OCI-LY7 (cell line): ENCODE measurements at regions not wholly inside any gene's neighbourhood (a gene's known extent, or its start where the extent isn't known, plus 50 kb on each side); places are given as distances from the start of the nearest gene placed in this dataset.

Experiments
- CTCF ChIP-seq: fragments of 200-600 bp; sonication (generic); conservative IDR thresholded peaks from 2 replicates; pipeline ENCODE4 v1.5.1; 2014; ENCODE audit warnings: mild to moderate bottlenecking, antibody characterized with exemption, low read length, moderate library complexity, mixed read lengths
- EZH2phosphoT487 ChIP-seq: fragments of 200-600 bp; sonication (generic); IDR thresholded peaks from 2 replicates; pipeline ENCODE4 v1.6.1; 2018; ENCODE audit warnings: low read depth, borderline replicate concordance, mild to moderate bottlenecking, mixed run types, antibody characterized with exemption, low read length, moderate library complexity, mixed read lengths

- TF ChIP-seq CTCF (no peak), EZH2phosphoT487 (no peak)
These were observed 73.3 kb upstream of the CD93 start for GRCh38 chr20:23159256-23159946.
